Mesendoderm (in vitro differentiated cells): ENCODE measurements at regions not wholly inside any gene's neighbourhood (a gene's known extent, or its start where the extent isn't known, plus 50 kb on each side); places are given as distances from the start of the nearest gene placed in this dataset.

ENCODE experiments used
- DNase-seq: peaks from one replicate; pipeline ENCODE4 v3.0.0; 2013
- H2AK5ac ChIP-seq: 2 replicates; pipeline ENCODE4 v1.6.1; 2013; ENCODE audit warnings: low read length, inconsistent platforms
- H2BK120ac ChIP-seq: 2 replicates; pipeline ENCODE4 v1.6.1; 2013; ENCODE audit warnings: low read depth, mild to moderate bottlenecking, low read length, moderate library complexity, mixed read lengths
- H2BK15ac ChIP-seq: replicated peaks from 2 replicates; pipeline ENCODE4 v1.6.1; 2013; ENCODE audit warnings: low read depth, mild to moderate bottlenecking, moderate library complexity
- H2BK5ac ChIP-seq: 2 replicates; pipeline ENCODE4 v1.6.1; 2013; ENCODE audit warnings: low read length, inconsistent platforms
- H3K18ac ChIP-seq: 2 replicates; pipeline ENCODE4 v1.6.1; 2013; ENCODE audit warnings: mild to moderate bottlenecking, low read length, mixed read lengths
- H3K23ac ChIP-seq: one replicate; pipeline ENCODE4 v1.6.1; 2013; ENCODE audit warnings: low read length
- H3K27ac ChIP-seq: 2 replicates; pipeline ENCODE4 v1.5.1; 2013; ENCODE audit warnings: low read depth, mild to moderate bottlenecking, inconsistent platforms, low read length, moderate library complexity
- H3K27me3 ChIP-seq: 2 replicates; pipeline ENCODE4 v1.6.1; 2013; ENCODE audit warnings: low read length, control low read depth, mild to moderate bottlenecking, inconsistent platforms; ENCODE audit not compliant: insufficient read depth, poor library complexity
- H3K36me3 ChIP-seq: 2 replicates; pipeline ENCODE4 v1.6.1; 2013; ENCODE audit warnings: low read length, inconsistent platforms; ENCODE audit not compliant: control insufficient read depth, insufficient read depth
- H3K4ac ChIP-seq: one replicate; pipeline ENCODE4 v1.6.1; 2013; ENCODE audit warnings: low read depth, mild to moderate bottlenecking, low read length, moderate library complexity
- H3K4me1 ChIP-seq: 2 replicates; pipeline ENCODE4 v1.6.1; 2013; ENCODE audit warnings: low read depth, low read length, inconsistent platforms; ENCODE audit not compliant: control insufficient read depth
- H3K4me2 ChIP-seq: 2 replicates; pipeline ENCODE4 v1.6.1; 2013; ENCODE audit warnings: low read length
- H3K4me3 ChIP-seq: 2 replicates; pipeline ENCODE4 v1.5.1; 2013; ENCODE audit warnings: mild to moderate bottlenecking, low read length
- H3K56ac ChIP-seq: one replicate; pipeline ENCODE4 v1.6.1; 2013; ENCODE audit warnings: low read length
- H3K79me1 ChIP-seq: 2 replicates; pipeline ENCODE4 v1.6.1; 2013; ENCODE audit warnings: low read length, inconsistent platforms
- H3K79me2 ChIP-seq: 2 replicates; pipeline ENCODE4 v1.6.1; 2013; ENCODE audit warnings: mild to moderate bottlenecking, low read length; ENCODE audit not compliant: control insufficient read depth, insufficient read depth
- H3K9ac ChIP-seq: 2 replicates; pipeline ENCODE4 v1.6.1; 2013; ENCODE audit warnings: low read length, inconsistent platforms
- H4K5ac ChIP-seq: one replicate; pipeline ENCODE4 v1.6.1; 2013; ENCODE audit warnings: low read length
- H4K8ac ChIP-seq: one replicate; pipeline ENCODE4 v1.6.1; 2013; ENCODE audit warnings: low read depth, mild to moderate bottlenecking, control low read depth, low read length, moderate library complexity
- WGBS: extraction: QIAGEN DNeasy Blood & Tissue Kit; methylation state at CpG from one replicate; pipeline ENCODE4 v1.1.7; 2013; ENCODE audit warnings: low lambda C conversion rate, missing lambda C conversion rate; ENCODE audit not compliant: insufficient coverage; ENCODE audit errors: extremely low coverage; 5-methylcytosine and 5-hydroxymethylcytosine counted together

GRCh38 chr6:33955566-33955965 is 151.8 kb upstream of the MLN start:
- Histone ChIP-seq H4K8ac (no peak overlapping the region), H3K4me2 (no peak overlapping the region), H3K56ac (peak overlapping the region; percentile 44), H3K23ac (no peak overlapping the region), H3K9ac (no peak overlapping the region), H3K27me3 (no peaks in the 10 kb centered on the region), H2BK15ac (no peak overlapping the region), H2AK5ac (no peak overlapping the region), H3K79me1 (no peaks in the 10 kb centered on the region), H3K4ac (no peak overlapping the region), H3K18ac (no peak overlapping the region), H3K36me3 (no peaks in the 10 kb centered on the region), H3K4me1 (peaks cover 16% of the 10 kb centered on the region), H3K79me2 (no peaks in the 10 kb centered on the region), H4K5ac (no peak overlapping the region), H3K27ac (no peak overlapping the region), H2BK5ac (no peak overlapping the region), H3K4me3 (no peak overlapping the region), H2BK120ac (no peak overlapping the region)
- no CpG with 5 or more reads among the region's 6 CpGs for WGBS
- DNase-seq: no peak

- Histone ChIP-seq H2BK5ac (no peak overlapping the region), H3K4me2 (no peak overlapping the region), H3K56ac (no peak overlapping the region), H3K79me2 (no peaks in the 10 kb centered on the region), H3K4ac (no peak overlapping the region), H4K5ac (no peak overlapping the region), H3K79me1 (no peaks in the 10 kb centered on the region), H2BK15ac (no peak overlapping the region), H3K27ac (no peak overlapping the region), H3K27me3 (no peaks in the 10 kb centered on the region), H3K4me3 (no peak overlapping the region), H3K36me3 (no peaks in the 10 kb centered on the region), H3K4me1 (peaks cover 16% of the 10 kb centered on the region), H2AK5ac (no peak overlapping the region), H3K23ac (no peak overlapping the region), H4K8ac (no peak overlapping the region), H3K18ac (no peak overlapping the region), H3K9ac (no peak overlapping the region), H2BK120ac (no peak overlapping the region)
- WGBS: no CpG with 5 or more reads among the region's 3 CpGs
- DNase-seq: peak; percentile 95
Measured at GRCh38 chr6:33954453-33954852, 150.7 kb upstream of the MLN start.

GRCh38 chr6:33953171-33953570 is 149.4 kb upstream of the MLN start:
- H3K27me3 ChIP-seq: no peaks in the 10 kb centered on the region
- H3K4me3 ChIP-seq: no peak overlapping the region
- H4K5ac ChIP-seq: no peak overlapping the region
- H2BK5ac ChIP-seq: no peak overlapping the region
- no peak for DNase-seq
- H3K18ac ChIP-seq: no peak overlapping the region
- H3K23ac ChIP-seq: no peak overlapping the region
- no peaks in the 10 kb centered on the region for H3K79me1 ChIP-seq
- H4K8ac ChIP-seq: no peak overlapping the region
- H3K4me1 ChIP-seq: peaks cover 11% of the 10 kb centered on the region
- no peak overlapping the region for H2BK120ac ChIP-seq
- WGBS: no CpG with 5 or more reads among the region's 3 CpGs
- H3K4ac ChIP-seq: no peak overlapping the region
- no peak overlapping the region for H2AK5ac ChIP-seq
- no peak overlapping the region for H3K27ac ChIP-seq
- no peaks in the 10 kb centered on the region for H3K79me2 ChIP-seq
- H2BK15ac ChIP-seq: no peak overlapping the region
- H3K56ac ChIP-seq: no peak overlapping the region
- no peaks in the 10 kb centered on the region for H3K36me3 ChIP-seq
- H3K9ac ChIP-seq: no peak overlapping the region
- H3K4me2 ChIP-seq: no peak overlapping the region

DNA sequence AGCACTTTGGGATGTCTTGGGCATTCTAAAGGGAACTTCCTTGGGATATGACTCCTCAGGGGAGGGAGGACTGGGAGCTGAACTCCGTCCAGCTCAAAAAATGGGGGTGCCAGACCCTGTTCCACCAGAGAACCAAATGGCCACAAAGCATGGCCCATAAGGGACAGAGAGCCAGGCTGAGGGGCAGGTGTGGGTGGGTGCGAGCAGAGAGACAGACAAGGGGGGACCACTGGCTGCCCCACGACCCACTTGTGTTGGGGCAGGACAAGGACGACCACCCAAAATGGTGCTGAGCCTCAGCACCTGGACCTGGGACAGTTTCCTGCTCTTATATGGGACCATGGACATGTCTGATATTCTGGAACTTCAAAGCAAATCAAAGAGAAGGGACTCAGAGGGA is 148.2 kb upstream of the MLN start:
- H3K27me3 ChIP-seq: no peaks in the 10 kb centered on the region
- H3K4me3 ChIP-seq: no peak overlapping the region
- no CpG with 5 or more reads among the region's 4 CpGs for WGBS
- H2BK15ac ChIP-seq: no peak overlapping the region
- no peak overlapping the region for H3K4ac ChIP-seq
- no peak overlapping the region for H2BK5ac ChIP-seq
- H4K5ac ChIP-seq: no peak overlapping the region
- H3K79me2 ChIP-seq: no peaks in the 10 kb centered on the region
- H3K4me2 ChIP-seq: no peak overlapping the region
- H2BK120ac ChIP-seq: no peak overlapping the region
- H4K8ac ChIP-seq: no peak overlapping the region
- no peak overlapping the region for H2AK5ac ChIP-seq
- DNase-seq: no peak
- peaks cover 11% of the 10 kb centered on the region for H3K4me1 ChIP-seq
- H3K23ac ChIP-seq: no peak overlapping the region
- no peak overlapping the region for H3K18ac ChIP-seq
- no peaks in the 10 kb centered on the region for H3K79me1 ChIP-seq
- no peak overlapping the region for H3K9ac ChIP-seq
- H3K36me3 ChIP-seq: no peaks in the 10 kb centered on the region
- no peak overlapping the region for H3K27ac ChIP-seq
- no peak overlapping the region for H3K56ac ChIP-seq

- H3K79me1 ChIP-seq: no peaks in the 10 kb centered on the region
- H3K56ac ChIP-seq: no peak overlapping the region
- no peak overlapping the region for H2BK5ac ChIP-seq
- no peaks in the 10 kb centered on the region for H3K79me2 ChIP-seq
- no peak overlapping the region for H2BK15ac ChIP-seq
- H3K18ac ChIP-seq: no peak overlapping the region
- no peaks in the 10 kb centered on the region for H3K27me3 ChIP-seq
- WGBS: no CpG with 5 or more reads among the region's 25 CpGs
- H3K27ac ChIP-seq: no peak overlapping the region
- H2BK120ac ChIP-seq: no peak overlapping the region
- no peaks in the 10 kb centered on the region for H3K36me3 ChIP-seq
- H3K4me2 ChIP-seq: no peak overlapping the region
- H3K4me1 ChIP-seq: peaks cover 11% of the 10 kb centered on the region
- no peak overlapping the region for H3K4ac ChIP-seq
- H2AK5ac ChIP-seq: peak overlapping the region; percentile 20
- DNase-seq: no peak
- no peak overlapping the region for H4K8ac ChIP-seq
- H3K9ac ChIP-seq: no peak overlapping the region
- H3K4me3 ChIP-seq: no peak overlapping the region
- no peak overlapping the region for H3K23ac ChIP-seq
- H4K5ac ChIP-seq: no peak overlapping the region
Measured at GRCh38 chr6:33950891-33951889, 147.4 kb upstream of the MLN start.
